OCI-LY7 (cell line): ENCODE measurements at regions not wholly inside any gene's neighbourhood (a gene's known extent, or its start where the extent isn't known, plus 50 kb on each side); places are given as distances from the start of the nearest gene placed in this dataset.

ENCODE experiments used
- BruUV-seq: library from RNA; stranded (reverse); fragments of 400-500 nt; replicated peaks from 2 replicates; lab custom pipeline; 2021; lab: Mats Ljungman, UMichigan
- CTCF ChIA-PET: fragments of 300-600 bp; sonication (Branson Sonifier 250); formaldehyde crosslinking; loops from one replicate; lab custom pipeline; 2022; ENCODE audit warnings: antibody characterized with exemption; ENCODE audit not compliant: unreplicated experiment; lab: Charles Lee
- POLR2A ChIA-PET: fragments of 300-600 bp; sonication (Branson Sonifier 250); formaldehyde crosslinking; loops from one replicate; lab custom pipeline; 2022; ENCODE audit warnings: antibody characterized with exemption; lab: Charles Lee
- DNase-seq: peaks from one replicate; pipeline ENCODE4 v3.0.0-alpha.2; 2015; ENCODE audit warnings: low spot score
- H2AFZ ChIP-seq: fragments of 200-600 bp; sonication (generic), shearing (Covaris generic); 2 replicates; pipeline ENCODE4 v1.6.1; 2014; ENCODE audit warnings: mild to moderate bottlenecking, antibody characterized with exemption, low read length, moderate library complexity
- H3K27ac ChIP-seq: fragments of 200-600 bp; sonication (generic); 2 replicates; pipeline ENCODE4 v1.5.1; 2014; ENCODE audit warnings: mixed run types, low read depth, mild to moderate bottlenecking, moderate library complexity, low read length, inconsistent platforms; ENCODE audit not compliant: poor library complexity, severe bottlenecking
- H3K36me3 ChIP-seq: fragments of 200-600 bp; sonication (generic); 2 replicates; pipeline ENCODE4 v1.6.1; 2014; ENCODE audit warnings: mild to moderate bottlenecking, antibody characterized with exemption, low read length, moderate library complexity, mixed read lengths; ENCODE audit not compliant: insufficient read depth
- H3K4me1 ChIP-seq: fragments of 200-600 bp; sonication (generic); 2 replicates; pipeline ENCODE4 v1.5.1; 2014; ENCODE audit warnings: mild to moderate bottlenecking, low read length; ENCODE audit not compliant: insufficient read depth, poor library complexity, severe bottlenecking
- H3K4me2 ChIP-seq: fragments of 200-600 bp; sonication (generic); 2 replicates; pipeline ENCODE4 v1.6.1; 2014; ENCODE audit warnings: mild to moderate bottlenecking, low read length
- H3K4me3 ChIP-seq: fragments of 200-600 bp; sonication (generic); 2 replicates; pipeline ENCODE4 v1.5.1; 2014; ENCODE audit warnings: mild to moderate bottlenecking, low read depth, low read length; ENCODE audit not compliant: poor library complexity, severe bottlenecking
- H3K79me2 ChIP-seq: fragments of 200-600 bp; sonication (generic); 2 replicates; pipeline ENCODE4 v1.6.1; 2016; ENCODE audit warnings: low read depth, mild to moderate bottlenecking, low read length, moderate library complexity, mixed read lengths; ENCODE audit not compliant: insufficient read depth
- H3K9me2 ChIP-seq: fragments of 200-600 bp; sonication (generic); 2 replicates; pipeline ENCODE4 v1.6.1; 2016; ENCODE audit warnings: mild to moderate bottlenecking, low read length, mixed read lengths; ENCODE audit not compliant: insufficient read depth
- H3K9me3 ChIP-seq: fragments of 200-600 bp; sonication (generic); 2 replicates; pipeline ENCODE4 v1.6.1; 2014; ENCODE audit warnings: mild to moderate bottlenecking, mixed run types, low read length, mixed read lengths
- H4K20me1 ChIP-seq: fragments of 200-600 bp; sonication (generic); 2 replicates; pipeline ENCODE4 v1.6.1; 2014; ENCODE audit warnings: mild to moderate bottlenecking, antibody characterized with exemption, low read length, moderate library complexity, mixed read lengths; ENCODE audit not compliant: insufficient read depth
- EZH2phosphoT487 ChIP-seq: fragments of 200-600 bp; sonication (generic); IDR thresholded peaks from 2 replicates; pipeline ENCODE4 v1.6.1; 2018; ENCODE audit warnings: low read depth, borderline replicate concordance, mild to moderate bottlenecking, mixed run types, antibody characterized with exemption, low read length, moderate library complexity, mixed read lengths
- intact Hi-C: fragments of 100-400 bp; cut with micrococcal nuclease; formaldehyde crosslinking; loops from one replicate; pipeline ENCODE4 v1.10.0; 2022; ENCODE audit not compliant: unreplicated experiment
- TF ChIP-seq, protein P1 (sequence below): fragments of 200-600 bp; sonication (generic); conservative IDR thresholded peaks from 2 replicates; pipeline ENCODE4 v1.5.1; 2014; ENCODE audit warnings: mild to moderate bottlenecking, antibody characterized with exemption, low read length, moderate library complexity, mixed read lengths

DNA sequence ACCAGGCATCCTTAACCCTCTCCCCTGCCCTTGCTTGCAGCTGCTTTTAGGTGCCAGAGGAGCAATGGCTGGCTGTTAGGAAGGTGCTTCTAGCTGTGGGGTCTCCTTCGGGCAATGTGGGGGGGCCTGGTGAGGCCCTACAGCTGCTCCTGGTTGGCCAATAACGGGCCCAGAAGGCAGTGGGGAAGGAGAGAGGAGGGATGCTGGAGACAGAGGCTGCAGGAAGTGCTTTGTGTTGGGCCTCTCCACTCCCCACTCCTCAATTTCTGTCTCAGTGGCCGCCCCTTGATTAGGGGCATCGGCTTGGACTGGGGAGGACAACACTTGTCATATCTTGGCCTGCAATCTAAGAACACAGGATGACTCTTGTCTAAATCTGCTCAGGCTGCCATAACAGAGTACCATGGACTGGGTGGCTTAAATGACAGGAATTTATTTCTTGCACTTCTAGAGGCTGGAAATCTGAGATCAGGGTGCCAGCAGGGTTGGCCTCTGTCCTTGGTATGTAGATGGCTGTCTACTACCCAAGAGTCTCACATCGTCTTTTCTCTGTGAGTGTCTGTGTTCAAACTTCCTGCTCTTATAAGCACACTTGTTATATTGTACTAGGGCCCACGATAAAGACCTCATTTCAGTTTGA lies 374.3 kb downstream of the MID1IP1 start:
- ChIA-PET POLR2A (no interaction called here), CTCF (no interaction called here)
- H3K27ac ChIP-seq, result no peak overlapping the region
- no TSS peak for BruUV-seq
- no peaks in the 10 kb centered on the region for H3K79me2 ChIP-seq
- no peak overlapping the region for H3K4me3 ChIP-seq
- no peak overlapping the region for H3K4me2 ChIP-seq
- H3K4me1 ChIP-seq, result no peaks in the 10 kb centered on the region
- H2AFZ ChIP-seq, result no peak overlapping the region
- no peaks in the 10 kb centered on the region for H3K9me2 ChIP-seq
- no peak for DNase-seq
- intact Hi-C loops, result no loop called here
- H4K20me1 ChIP-seq, result no peaks in the 10 kb centered on the region
- H3K36me3 ChIP-seq, result no peaks in the 10 kb centered on the region
- H3K9me3 ChIP-seq, result no peaks in the 10 kb centered on the region
- TF ChIP-seq EZH2phosphoT487, result no peak
- TF ChIP-seq, protein P1, sequence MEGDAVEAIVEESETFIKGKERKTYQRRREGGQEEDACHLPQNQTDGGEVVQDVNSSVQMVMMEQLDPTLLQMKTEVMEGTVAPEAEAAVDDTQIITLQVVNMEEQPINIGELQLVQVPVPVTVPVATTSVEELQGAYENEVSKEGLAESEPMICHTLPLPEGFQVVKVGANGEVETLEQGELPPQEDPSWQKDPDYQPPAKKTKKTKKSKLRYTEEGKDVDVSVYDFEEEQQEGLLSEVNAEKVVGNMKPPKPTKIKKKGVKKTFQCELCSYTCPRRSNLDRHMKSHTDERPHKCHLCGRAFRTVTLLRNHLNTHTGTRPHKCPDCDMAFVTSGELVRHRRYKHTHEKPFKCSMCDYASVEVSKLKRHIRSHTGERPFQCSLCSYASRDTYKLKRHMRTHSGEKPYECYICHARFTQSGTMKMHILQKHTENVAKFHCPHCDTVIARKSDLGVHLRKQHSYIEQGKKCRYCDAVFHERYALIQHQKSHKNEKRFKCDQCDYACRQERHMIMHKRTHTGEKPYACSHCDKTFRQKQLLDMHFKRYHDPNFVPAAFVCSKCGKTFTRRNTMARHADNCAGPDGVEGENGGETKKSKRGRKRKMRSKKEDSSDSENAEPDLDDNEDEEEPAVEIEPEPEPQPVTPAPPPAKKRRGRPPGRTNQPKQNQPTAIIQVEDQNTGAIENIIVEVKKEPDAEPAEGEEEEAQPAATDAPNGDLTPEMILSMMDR, result no peak

DNA sequence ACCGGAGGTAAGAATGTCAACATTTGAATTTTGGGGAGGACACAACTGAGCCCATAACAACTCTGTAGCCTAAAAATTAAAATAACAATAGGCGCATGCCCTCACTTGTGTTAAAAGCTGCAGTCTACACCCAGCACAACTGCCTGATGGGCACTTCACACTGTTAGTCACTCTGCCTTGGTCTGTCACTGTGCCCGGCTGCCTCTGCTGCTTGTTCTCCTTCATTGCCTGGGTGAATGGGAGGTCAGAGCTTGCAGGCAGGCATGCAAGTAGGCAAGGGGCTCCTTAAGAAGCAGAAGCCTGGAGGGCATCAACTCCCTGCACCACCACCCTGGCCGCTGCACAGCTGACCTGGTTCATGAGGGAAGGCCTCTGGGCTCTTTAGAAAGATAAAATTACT lies 374.8 kb downstream of the MID1IP1 start:
- no TSS peak for BruUV-seq
- DNase-seq, result no peak
- H3K4me2 ChIP-seq, result no peak overlapping the region
- no peak overlapping the region for H3K27ac ChIP-seq
- H3K79me2 ChIP-seq, result no peaks in the 10 kb centered on the region
- H3K9me3 ChIP-seq, result no peaks in the 10 kb centered on the region
- H3K4me3 ChIP-seq, result no peak overlapping the region
- ChIA-PET CTCF (no interaction called here), POLR2A (no interaction called here)
- no peaks in the 10 kb centered on the region for H3K36me3 ChIP-seq
- no peaks in the 10 kb centered on the region for H4K20me1 ChIP-seq
- H2AFZ ChIP-seq, result no peak overlapping the region
- intact Hi-C loops, result no loop called here
- no peak for TF ChIP-seq EZH2phosphoT487
- H3K9me2 ChIP-seq, result no peaks in the 10 kb centered on the region
- no peaks in the 10 kb centered on the region for H3K4me1 ChIP-seq

DNA sequence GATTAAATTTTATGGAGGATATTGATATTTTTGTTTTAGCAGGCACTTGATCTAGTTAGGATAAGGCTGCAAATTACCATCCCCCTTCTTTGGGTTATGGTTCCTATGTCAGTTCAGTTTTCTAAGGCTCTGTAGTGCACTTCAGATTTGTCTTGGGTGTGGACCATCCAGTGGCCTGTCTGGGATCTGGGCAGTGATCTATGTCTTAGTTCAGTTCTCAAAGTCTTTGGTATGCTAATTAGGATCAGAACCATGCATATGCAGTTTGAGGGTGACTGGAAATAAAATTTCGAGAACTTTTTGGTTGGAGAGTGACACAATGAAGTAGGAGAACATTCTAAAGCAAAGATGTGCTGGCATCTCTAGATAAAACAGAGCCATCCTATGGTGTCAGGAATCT lies 388.2 kb downstream of the MID1IP1 start:
- Histone ChIP-seq H4K20me1 (no peaks in the 10 kb centered on the region), H3K4me3 (no peak overlapping the region), H3K9me3 (no peaks in the 10 kb centered on the region), H2AFZ (no peak overlapping the region), H3K27ac (no peak overlapping the region), H3K36me3 (no peaks in the 10 kb centered on the region), H3K79me2 (no peaks in the 10 kb centered on the region), H3K4me1 (no peaks in the 10 kb centered on the region), H3K4me2 (no peak overlapping the region), H3K9me2 (no peaks in the 10 kb centered on the region)
- CTCF ChIA-PET, result no interaction called here
- POLR2A ChIA-PET, result no interaction called here
- intact Hi-C loops, result no loop called here
- DNase-seq, result no peak
- no peak for TF ChIP-seq EZH2phosphoT487
- TF ChIP-seq, protein P1, result no peak
- BruUV-seq, result no TSS peak
